Nucleus accumbens (tissue), 56 donors: ENCODE measurements at regions not wholly inside any gene's neighbourhood (a gene's known extent, or its start where the extent isn't known, plus 50 kb on each side); places are given as distances from the start of the nearest gene placed in this dataset.

Source experiments
- DNase-seq, 56 donors: peaks; one replicate each; lab custom pipeline; 2025; lab: John Stamatoyannopoulos, UW

- DNase-seq: no peak
These were observed 327.2 kb upstream of the MSX2 start for GRCh38 chr5:174397206-174397605.

GRCh38 chr5:174398171-174398570 lies 326.2 kb upstream of the MSX2 start:
- DNase-seq: no peak

GRCh38 chr5:174399411-174399810 lies 325.0 kb upstream of the MSX2 start:
- DNase-seq: no peak

GRCh38 chr5:174400461-174400860 lies 323.9 kb upstream of the MSX2 start:
- no peak for DNase-seq

- no peak for DNase-seq
These were observed 322.6 kb upstream of the MSX2 start for GRCh38 chr5:174401793-174402192.

GRCh38 chr5:174402222-174402812 lies 322.1 kb upstream of the MSX2 start:
- no peak for DNase-seq

- DNase-seq: no peak
These were observed 319.5 kb upstream of the MSX2 start for GRCh38 chr5:174404848-174405247.

GRCh38 chr5:174409070-174409469 lies 315.3 kb upstream of the MSX2 start:
- DNase-seq: no peak

- no peak for DNase-seq
These were observed 314.4 kb upstream of the MSX2 start for GRCh38 chr5:174409971-174410370.

GRCh38 chr5:174410716-174411478 lies 313.5 kb upstream of the MSX2 start:
- no peak for DNase-seq

- DNase-seq: no peak
These were observed 312.9 kb upstream of the MSX2 start for GRCh38 chr5:174411479-174411819.

GRCh38 chr5:174412374-174412773 lies 312.0 kb upstream of the MSX2 start:
- no peak for DNase-seq

GRCh38 chr5:174412941-174413340 lies 311.4 kb upstream of the MSX2 start:
- DNase-seq: no peak

GRCh38 chr5:174413567-174414314 lies 310.6 kb upstream of the MSX2 start:
- DNase-seq: peak in 1 of 56 donors; percentile 26

GRCh38 chr5:174414315-174414710 lies 310.1 kb upstream of the MSX2 start:
- no peak for DNase-seq

- DNase-seq: peak in 1 of 56 donors; percentile 50
These were observed 305.4 kb upstream of the MSX2 start for GRCh38 chr5:174418809-174419539.

- DNase-seq: peak; percentile 13 to 96 (median 84)
These were observed 304.7 kb upstream of the MSX2 start for GRCh38 chr5:174419540-174420132.

GRCh38 chr5:174420651-174421407 lies 303.6 kb upstream of the MSX2 start:
- DNase-seq: no peak

GRCh38 chr5:174421408-174421805 lies 303.0 kb upstream of the MSX2 start:
- DNase-seq: no peak

GRCh38 chr5:174423558-174423957 lies 300.8 kb upstream of the MSX2 start:
- DNase-seq: peak in 1 of 56 donors; percentile 1
